GM19452 (cell line): ENCODE measurements at regions not wholly inside any gene's neighbourhood (a gene's known extent, or its start where the extent isn't known, plus 50 kb on each side); places are given as distances from the start of the nearest gene placed in this dataset.
"Not testable (repeated sequence)": the region's sequence is repeated elsewhere in the genome, so short reads cannot be mapped to it uniquely, and the experiment has no call there.

Experiments used
- ATAC-seq: cut with Tn5 transposase; IDR thresholded peaks from one replicate; pipeline ENCODE4 v1.9.1; 2021; ENCODE audit not compliant: unreplicated experiment

- no peak for ATAC-seq
These were observed 114.1 kb downstream of the RAB38 start for GRCh38 chr11:88061111-88061510.

DNA sequence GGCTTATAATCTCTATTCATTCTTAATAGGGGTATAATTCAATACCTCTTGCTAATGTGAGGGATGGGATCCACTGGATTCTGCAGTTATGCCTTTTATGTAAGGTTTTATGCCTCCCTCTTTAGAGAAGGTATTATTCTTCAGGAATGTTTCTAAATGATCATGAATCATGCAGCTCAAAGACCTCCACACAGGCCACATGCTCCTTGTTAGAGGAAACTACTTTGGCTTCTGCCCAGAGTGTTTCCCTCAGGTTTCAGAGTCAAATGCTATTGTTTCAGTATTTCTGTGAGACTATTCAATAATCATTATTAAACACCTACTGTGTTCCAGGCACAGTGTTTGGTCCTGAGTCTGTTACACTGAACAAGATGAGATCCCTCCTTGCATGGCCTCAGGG lies 115.9 kb downstream of the RAB38 start:
- no peak for ATAC-seq

- no peak for ATAC-seq
These were observed 123.8 kb downstream of the RAB38 start for GRCh38 chr11:88051396-88051795.

GRCh38 chr11:88050247-88050646 lies 125.0 kb downstream of the RAB38 start:
- ATAC-seq, result no peak

- not testable (repeated sequence) for ATAC-seq
These were observed 130.0 kb downstream of the RAB38 start for GRCh38 chr11:88045288-88045687.

DNA sequence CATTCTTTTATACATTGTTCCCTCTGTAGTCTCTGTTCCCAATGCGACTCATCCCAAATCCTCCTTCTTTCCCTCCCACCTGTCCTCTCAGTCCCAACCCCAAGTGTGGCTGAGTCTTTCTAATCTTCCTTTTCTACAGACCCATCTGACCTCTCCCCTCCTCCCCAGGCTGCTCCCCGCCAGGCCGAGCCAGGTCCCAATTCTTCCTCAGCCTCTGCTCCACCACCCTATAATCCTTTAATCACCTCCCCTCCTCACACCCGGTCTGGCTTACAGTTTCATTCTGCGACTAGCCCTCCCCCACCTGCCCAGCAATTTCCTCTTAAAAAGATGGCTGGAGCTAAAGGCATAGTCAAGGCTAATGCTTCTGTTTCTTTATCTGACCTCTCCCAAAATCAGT lies 130.6 kb downstream of the RAB38 start:
- not testable (repeated sequence) for ATAC-seq

GRCh38 chr11:88043149-88043548 lies 132.1 kb downstream of the RAB38 start:
- ATAC-seq, result no peak

- ATAC-seq, result no peak
These were observed 132.6 kb downstream of the RAB38 start for GRCh38 chr11:88042647-88043046.

GRCh38 chr11:88042238-88042637 lies 133.0 kb downstream of the RAB38 start:
- ATAC-seq, result no peak

DNA sequence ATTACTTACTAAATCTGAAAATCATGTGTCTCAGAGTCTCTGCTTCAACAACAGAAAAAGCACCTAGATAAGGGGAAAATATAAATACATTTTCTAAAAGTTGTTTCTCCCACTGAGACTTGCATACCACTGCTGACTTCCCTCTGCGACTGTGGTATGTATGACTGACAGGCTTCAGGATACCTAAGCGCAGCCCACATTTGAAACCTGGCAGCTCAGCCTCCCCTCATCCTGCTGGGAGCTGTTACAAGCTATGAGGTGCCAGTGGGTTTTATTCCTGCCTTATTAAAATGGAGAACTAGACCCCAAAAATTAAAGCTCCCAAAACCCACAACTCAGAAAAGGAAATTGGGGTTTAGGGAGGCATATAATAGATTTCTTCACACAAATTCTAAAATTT lies 133.6 kb downstream of the RAB38 start:
- no peak for ATAC-seq

DNA sequence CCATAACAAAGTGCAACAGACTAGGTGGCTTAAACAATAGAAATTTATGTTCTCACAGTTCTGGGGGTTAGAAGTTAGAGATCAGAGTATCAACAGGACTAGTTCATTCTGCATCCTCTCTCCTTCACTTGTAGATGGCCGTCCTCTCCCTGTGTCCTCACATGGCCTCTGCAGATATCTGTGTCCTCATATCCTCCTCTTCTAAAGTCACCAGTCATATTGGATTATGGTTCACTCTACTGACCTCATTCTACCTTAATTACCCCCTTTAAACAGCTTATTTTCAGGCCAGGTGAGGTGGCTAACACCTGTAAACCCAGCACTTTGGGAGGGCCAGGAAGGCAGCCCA lies 135.1 kb downstream of the RAB38 start:
- ATAC-seq, result no peak

DNA sequence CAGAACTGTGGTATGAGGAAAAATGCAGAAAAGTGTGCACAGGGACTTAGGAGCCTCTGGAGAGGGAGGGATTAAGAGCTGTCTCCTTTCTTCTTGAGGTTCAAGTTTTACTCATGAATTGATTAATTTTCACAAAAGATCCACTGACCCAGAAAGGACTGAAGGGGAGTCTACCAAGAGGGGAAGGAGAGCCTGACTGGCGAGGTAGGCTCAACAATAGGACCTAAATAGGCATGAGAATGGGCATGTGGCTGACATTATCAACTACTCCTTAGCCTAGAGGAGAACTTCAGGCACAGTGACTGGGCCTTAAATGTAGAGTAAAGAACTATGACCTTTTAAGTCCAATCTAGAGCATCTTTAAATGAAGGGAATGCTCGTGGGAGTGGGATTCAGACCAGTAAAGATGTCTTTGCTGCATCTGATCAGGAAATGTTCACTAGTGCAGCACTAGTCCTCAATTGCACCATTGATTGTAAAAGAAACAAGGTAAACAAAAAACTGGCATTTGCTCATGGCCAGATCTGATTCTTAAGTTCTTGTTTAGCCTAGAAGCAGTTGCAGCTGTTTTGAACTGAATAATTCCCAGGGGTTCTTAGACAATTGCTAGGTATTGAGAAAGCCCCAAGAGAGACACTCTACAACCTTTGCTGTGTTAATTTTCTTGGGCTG lies 135.6 kb downstream of the RAB38 start:
- ATAC-seq, result no peak

- no peak for ATAC-seq
These were observed 137.2 kb downstream of the RAB38 start for GRCh38 chr11:88038063-88038462.

DNA sequence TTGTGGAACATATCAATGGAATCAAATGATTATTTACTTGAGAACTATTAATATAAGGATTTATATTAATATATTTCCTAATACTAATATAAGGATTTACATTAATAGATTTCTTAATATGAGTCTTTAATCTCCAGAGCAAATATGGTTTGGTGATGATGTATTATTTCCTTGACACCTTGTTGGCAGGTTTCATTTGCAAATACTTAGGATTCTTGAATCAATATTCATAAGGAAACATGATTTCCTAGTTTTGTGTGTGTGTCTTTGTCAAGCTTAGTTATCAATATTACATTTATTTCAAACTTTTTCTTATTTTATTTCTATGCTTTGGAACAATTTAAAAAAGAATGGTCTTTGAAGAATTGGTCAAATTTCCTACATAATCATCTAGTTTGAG lies 138.5 kb downstream of the RAB38 start:
- no peak for ATAC-seq

DNA sequence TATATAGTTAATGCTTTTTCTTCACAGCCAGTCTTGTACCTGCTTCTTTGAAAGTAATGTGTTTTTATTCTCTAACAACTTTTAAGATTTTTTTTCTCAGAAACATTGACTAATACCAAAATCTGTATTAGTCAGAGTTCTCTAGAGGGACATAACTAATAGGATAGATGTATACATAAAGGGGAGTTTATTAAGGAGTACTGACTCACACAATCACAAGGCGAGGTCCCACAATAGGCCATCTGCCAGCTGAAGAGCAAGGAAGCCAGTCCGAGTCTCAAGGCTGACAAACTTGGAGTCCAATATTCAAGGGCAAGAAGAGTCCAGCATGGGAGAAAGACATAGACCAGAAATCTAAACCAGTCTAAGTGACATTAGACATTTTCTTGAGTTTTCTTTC lies 140.0 kb downstream of the RAB38 start:
- ATAC-seq, result no peak

- no peak for ATAC-seq
These were observed 157.6 kb downstream of the RAB38 start for GRCh38 chr11:88017666-88018065.

DNA sequence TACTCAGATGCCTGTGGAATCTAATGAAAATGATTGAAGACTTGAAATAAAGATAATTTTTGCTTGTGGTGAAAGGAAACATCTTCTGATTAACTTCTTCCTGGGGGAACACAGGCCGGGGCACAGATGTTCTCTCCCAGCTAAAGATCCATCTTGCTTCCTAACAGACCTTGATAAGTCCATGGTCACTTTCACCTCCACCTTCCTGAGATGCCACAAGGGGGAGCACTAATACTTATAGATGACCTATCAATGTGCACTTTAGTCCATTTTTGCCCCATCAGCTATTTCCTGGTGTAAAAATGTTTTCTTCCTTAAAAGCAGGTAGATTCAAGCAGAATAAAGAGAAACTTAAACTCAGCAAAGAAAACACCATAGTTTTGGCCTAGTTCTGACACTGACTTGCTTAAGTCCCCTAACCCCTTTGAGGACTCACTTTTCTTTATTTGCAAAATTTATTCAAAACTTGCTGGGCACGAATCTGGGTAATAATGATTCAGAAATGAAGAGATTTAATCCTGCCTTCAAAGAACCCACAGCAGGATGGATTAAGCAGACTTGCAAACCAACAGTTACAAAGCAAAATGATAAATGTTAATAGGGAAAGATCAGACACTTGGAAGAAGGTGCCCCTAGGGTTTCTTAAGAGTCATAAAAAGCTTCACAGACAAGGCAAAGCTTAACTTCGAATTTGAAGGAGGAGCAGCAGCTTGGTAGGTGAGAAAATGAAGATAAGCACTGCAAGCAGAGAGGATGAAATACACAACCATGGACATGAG lies 158.7 kb downstream of the RAB38 start:
- ATAC-seq, result peak; percentile 87

DNA sequence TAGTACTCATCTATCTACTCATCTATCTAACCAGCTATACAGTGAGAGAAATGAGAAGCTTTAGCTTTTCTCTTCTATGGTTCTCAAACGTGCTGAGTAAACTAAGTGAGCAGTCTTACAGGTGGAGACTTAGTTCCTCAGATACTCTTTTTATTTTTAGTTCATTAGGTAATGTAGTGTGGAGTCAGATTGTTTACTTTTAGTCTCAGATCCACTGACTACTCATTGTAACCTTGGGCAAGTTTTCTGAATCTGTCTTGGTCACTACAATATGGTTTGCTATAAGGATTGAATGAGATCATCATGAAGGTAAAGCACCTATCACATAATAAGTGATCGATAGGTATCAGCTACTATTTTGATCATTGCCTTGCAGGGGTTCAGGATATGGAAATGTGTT lies 160.1 kb downstream of the RAB38 start:
- ATAC-seq, result no peak

DNA sequence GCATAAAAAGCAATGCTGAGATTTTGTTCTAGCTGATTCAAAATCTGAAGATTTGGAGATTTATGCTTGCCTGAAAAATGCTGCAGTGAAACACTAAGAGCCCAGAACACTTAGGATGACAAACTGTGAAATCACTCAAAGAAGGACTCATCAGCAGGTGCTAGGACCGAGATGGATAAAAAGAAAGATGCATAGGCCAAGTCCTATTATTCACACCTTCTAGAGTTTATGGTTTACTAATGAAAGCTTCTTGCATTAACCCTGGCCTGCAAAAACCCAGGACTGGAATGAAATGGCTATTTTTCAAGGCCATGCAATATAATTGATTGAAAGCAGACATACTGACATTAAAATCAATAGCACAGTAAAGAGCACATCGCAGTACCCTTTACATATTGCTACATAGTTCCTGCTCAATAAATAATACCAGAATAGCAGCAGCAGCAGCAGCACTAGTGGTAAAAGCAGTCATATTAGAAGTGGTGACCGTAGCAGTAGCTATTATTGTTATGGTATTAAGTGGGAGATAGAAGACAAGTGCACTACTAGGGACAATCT lies 161.7 kb downstream of the RAB38 start:
- no peak for ATAC-seq

- ATAC-seq, result no peak
These were observed 162.8 kb downstream of the RAB38 start for GRCh38 chr11:88012456-88012855.

DNA sequence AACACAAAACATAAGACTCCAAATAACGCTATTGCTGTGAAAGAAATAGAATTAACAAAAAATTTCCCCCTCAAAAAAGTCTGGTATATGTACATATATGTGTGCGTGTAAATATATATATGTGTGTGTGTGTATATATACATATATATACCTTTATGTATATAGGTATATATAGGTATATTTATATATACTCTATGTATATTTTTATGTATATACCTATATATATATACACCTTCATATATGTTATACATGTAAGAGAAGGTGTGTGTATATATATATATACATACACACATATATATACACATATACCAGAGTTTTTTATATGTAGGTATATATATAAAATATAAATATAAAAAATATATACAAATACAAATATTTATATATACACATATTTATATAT lies 199.2 kb downstream of the RAB38 start:
- no peak for ATAC-seq

DNA sequence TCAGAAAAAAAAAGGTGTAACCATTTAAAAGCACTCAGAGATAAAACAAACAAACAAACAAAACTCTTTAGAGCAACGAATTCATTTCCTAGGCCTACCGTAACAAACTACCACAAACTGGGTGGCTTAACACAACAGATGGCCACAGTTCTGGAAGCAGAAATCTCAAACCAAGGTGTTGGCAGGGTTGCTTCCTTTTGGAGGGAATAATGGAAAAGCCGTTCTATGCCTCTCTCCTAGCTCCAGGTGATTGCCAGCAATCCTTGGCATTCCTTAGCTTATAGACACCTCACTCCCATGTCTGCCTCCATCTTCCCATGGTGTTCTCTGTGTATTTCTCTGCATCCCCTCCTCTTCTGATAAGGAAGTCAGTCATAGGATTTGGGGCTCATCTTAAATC lies 200.4 kb downstream of the RAB38 start:
- ATAC-seq, result no peak
